Lung (tissue), 11 donors: ENCODE measurements at regions not wholly inside any gene's neighbourhood (a gene's known extent, or its start where the extent isn't known, plus 50 kb on each side); places are given as distances from the start of the nearest gene placed in this dataset.

ENCODE experiments used
- ATAC-seq: fragments of 200-7000 bp; cut with Tn5 transposase; one replicate; pipeline ENCODE4 v1.9.1; 2020; ENCODE audit warnings: moderate number of reproducible peaks; ENCODE audit not compliant: insufficient read depth, low FRiP score
- DNase-seq, 3 donors: peaks; one replicate each; pipeline ENCODE4 v3.0.0-alpha.2; 2013 to 2017
- H3K27ac ChIP-seq, 2 donors: one replicate each; pipeline ENCODE4 v1.5.1; 2013; ENCODE audit warnings: mild to moderate bottlenecking in 2 of 2, moderate library complexity in 2 of 2, control low read depth in 1 of 2, inconsistent platforms in 1 of 2, low read depth in 1 of 2, low read length in 1 of 2
- H3K27me3 ChIP-seq, 3 donors: one replicate each; pipeline ENCODE4 v1.5.1; 2013; ENCODE audit warnings: low read length in 2 of 3; ENCODE audit not compliant: control insufficient read depth in 3 of 3, insufficient read depth in 3 of 3
- H3K36me3 ChIP-seq, 4 donors: one replicate each; pipeline ENCODE4 v1.5.1; 2013; ENCODE audit warnings: low read length in 4 of 4, mild to moderate bottlenecking in 1 of 4, moderate library complexity in 1 of 4; ENCODE audit not compliant: control insufficient read depth in 4 of 4, insufficient read depth in 4 of 4
- H3K4me1 ChIP-seq, 5 donors: one replicate each; pipeline ENCODE4 v1.5.1; 2013; ENCODE audit warnings: low read length in 5 of 5, mild to moderate bottlenecking in 2 of 5, moderate library complexity in 1 of 5; ENCODE audit not compliant: control insufficient read depth in 5 of 5, insufficient read depth in 5 of 5
- H3K4me3 ChIP-seq: one replicate; pipeline ENCODE4 v1.5.1; 2013; ENCODE audit warnings: mild to moderate bottlenecking, control low read depth, moderate library complexity
- H3K9ac ChIP-seq, 2 donors: one replicate each; pipeline ENCODE4 v1.5.1; 2013; ENCODE audit warnings: low read length in 2 of 2, control low read depth in 1 of 2; ENCODE audit not compliant: insufficient read depth in 1 of 2
- H3K9me3 ChIP-seq, 4 donors: one replicate each; pipeline ENCODE4 v1.5.1; 2013; ENCODE audit warnings: low read length in 3 of 4, mild to moderate bottlenecking in 1 of 4, moderate library complexity in 1 of 4; ENCODE audit not compliant: control insufficient read depth in 4 of 4, insufficient read depth in 3 of 4
- WGBS, 2 donors: extraction: QIAGEN DNeasy Blood & Tissue Kit; methylation state at CpG; one replicate each; pipeline ENCODE4 v1.1.7; 2013; 5-methylcytosine and 5-hydroxymethylcytosine counted together
- TF ChIP-seq, protein P1 (sequence below): IDR thresholded peaks from 2 replicates; pipeline ENCODE4 v1.5.1; 2012; ENCODE audit warnings: mild to moderate bottlenecking; ENCODE audit errors: control extremely low read depth, extremely low read depth
- donor health status: control.
- donor health status: control.
- donor health status: Bipolar disorder and iron deficiency.
- donor health status: healthy.
- donor health status: DM: yes; HTN: yes; CAD: no.

DNA sequence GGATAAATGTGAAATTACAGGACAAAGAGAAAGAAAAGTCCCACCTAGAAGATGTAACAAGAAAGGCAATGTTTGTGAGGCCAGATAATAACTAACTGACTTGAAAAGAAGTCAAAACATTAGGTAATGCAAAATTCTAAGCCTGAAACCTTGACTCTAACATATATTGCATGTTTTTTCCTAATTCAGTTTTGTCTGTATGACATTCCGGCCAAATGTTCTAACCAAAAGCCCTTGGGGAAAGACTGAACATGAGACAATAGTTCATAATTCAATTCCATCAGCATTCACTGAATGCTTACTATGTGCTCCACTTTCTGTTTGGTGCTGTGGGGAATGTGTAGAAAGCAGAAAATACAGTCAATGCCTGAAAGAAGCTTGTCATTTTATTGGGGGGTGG lies 53.9 kb downstream of the PABIR2 start:
- Histone ChIP-seq H3K9ac (no peak overlapping the region), H3K27me3 (peaks cover 0 to 9% (median 5%) of the 10 kb centered on the region in 3 donors), H3K4me1 (peaks cover 0 to 10% (median 0%) of the 10 kb centered on the region in 5 donors), H3K9me3 (peaks cover 0 to 2% (median 0%) of the 10 kb centered on the region in 4 donors), H3K27ac (no peak overlapping the region), H3K4me3 (no peak overlapping the region), H3K36me3 (no peaks in the 10 kb centered on the region)
- WGBS, 2 donors, result 92 to 100% methylated on average over 1 of the region's 1 CpG
- DNase-seq (no peak), ATAC-seq (no peak)
- TF ChIP-seq, protein P1, sequence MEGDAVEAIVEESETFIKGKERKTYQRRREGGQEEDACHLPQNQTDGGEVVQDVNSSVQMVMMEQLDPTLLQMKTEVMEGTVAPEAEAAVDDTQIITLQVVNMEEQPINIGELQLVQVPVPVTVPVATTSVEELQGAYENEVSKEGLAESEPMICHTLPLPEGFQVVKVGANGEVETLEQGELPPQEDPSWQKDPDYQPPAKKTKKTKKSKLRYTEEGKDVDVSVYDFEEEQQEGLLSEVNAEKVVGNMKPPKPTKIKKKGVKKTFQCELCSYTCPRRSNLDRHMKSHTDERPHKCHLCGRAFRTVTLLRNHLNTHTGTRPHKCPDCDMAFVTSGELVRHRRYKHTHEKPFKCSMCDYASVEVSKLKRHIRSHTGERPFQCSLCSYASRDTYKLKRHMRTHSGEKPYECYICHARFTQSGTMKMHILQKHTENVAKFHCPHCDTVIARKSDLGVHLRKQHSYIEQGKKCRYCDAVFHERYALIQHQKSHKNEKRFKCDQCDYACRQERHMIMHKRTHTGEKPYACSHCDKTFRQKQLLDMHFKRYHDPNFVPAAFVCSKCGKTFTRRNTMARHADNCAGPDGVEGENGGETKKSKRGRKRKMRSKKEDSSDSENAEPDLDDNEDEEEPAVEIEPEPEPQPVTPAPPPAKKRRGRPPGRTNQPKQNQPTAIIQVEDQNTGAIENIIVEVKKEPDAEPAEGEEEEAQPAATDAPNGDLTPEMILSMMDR, result no peak

DNA sequence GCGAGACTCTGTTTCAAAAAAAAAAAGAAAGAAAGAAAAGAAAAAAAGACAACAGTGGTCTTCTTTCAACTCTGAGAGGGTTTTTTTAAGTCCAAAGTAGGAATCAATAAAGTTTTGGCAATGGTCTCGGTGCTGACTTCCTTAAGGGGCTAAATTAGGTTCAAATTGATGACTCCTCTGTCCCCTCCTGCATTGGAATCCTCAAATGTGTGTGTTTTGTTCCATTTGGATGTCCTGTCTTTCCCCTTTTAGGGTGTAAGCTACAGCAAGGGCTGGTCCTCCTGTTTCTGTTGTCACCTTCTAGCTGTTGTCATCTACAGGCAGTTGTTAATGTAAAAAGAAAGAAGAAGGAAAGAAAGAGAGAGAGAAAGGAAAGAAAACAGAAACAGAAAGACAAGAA lies 54.4 kb downstream of the PABIR2 start:
- ATAC-seq, result no peak
- no peaks in the 10 kb centered on the region for H3K36me3 ChIP-seq
- peaks cover 0 to 2% (median 0%) of the 10 kb centered on the region in 4 donors for H3K9me3 ChIP-seq
- no peak overlapping the region for H3K9ac ChIP-seq
- TF ChIP-seq, protein P1, result no peak
- peaks cover 0 to 10% (median 0%) of the 10 kb centered on the region in 5 donors for H3K4me1 ChIP-seq
- peaks cover 0 to 9% (median 5%) of the 10 kb centered on the region in 3 donors for H3K27me3 ChIP-seq
- 90 to 100% methylated on average over 2 of the region's 2 CpGs for WGBS, 2 donors
- H3K4me3 ChIP-seq, result no peak overlapping the region
- no peak for DNase-seq
- no peak overlapping the region for H3K27ac ChIP-seq

DNA sequence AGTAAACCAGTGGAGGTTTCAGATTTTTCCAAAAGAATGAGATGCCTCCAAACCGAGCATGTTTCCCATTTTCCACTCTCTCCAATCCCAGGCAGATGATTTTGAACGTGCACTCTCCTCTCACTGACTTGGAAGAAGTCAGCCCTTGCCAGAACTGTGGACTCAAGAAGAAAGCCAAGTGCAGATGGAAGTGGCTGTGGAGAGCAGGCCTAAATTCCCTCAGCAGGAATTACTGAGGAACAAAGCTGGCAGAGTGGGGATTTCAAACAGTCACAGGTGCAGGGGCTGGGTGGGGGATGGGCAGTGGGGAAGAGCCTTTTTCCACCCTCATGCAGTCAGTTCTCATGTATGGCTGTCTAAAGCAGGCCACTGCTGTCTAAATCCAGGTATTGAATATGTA lies 55.3 kb downstream of the PABIR2 start:
- no peak for ATAC-seq
- no peak overlapping the region for H3K27ac ChIP-seq
- H3K4me1 ChIP-seq, result peaks cover 0 to 18% (median 2%) of the 10 kb centered on the region in 5 donors
- H3K9me3 ChIP-seq, result peaks cover 0 to 2% (median 0%) of the 10 kb centered on the region in 4 donors
- H3K27me3 ChIP-seq, result peaks cover 0 to 9% (median 5%) of the 10 kb centered on the region in 3 donors
- H3K4me3 ChIP-seq, result no peak overlapping the region
- no peak overlapping the region for H3K9ac ChIP-seq
- H3K36me3 ChIP-seq, result no peaks in the 10 kb centered on the region
- whole genome bisulfite sequencing, 2 donors, result 40 to 88% methylated on average over 2 of the region's 2 CpGs
- TF ChIP-seq, protein P1, result no peak
- DNase-seq, result peak in 1 of 3 donors; percentile 24
